PC-3 (cell line): ENCODE measurements at regions not wholly inside any gene's neighbourhood (a gene's known extent, or its start where the extent isn't known, plus 50 kb on each side); places are given as distances from the start of the nearest gene placed in this dataset.

Source experiments
- ATAC-seq: fragments of 200-7000 bp; cut with Tn5 transposase; 2 replicates; pipeline ENCODE4 v1.9.1; 2020; ENCODE audit warnings: mild to moderate bottlenecking, moderate library complexity
- BruUV-seq: library from RNA; stranded (reverse); fragments of 400-500 nt; replicated peaks from 2 replicates; lab custom pipeline; 2021; lab: Mats Ljungman, UMichigan
- CTCF ChIA-PET: fragments of 300-600 bp; sonication (Branson Sonifier 250); formaldehyde crosslinking; loops from one replicate; lab custom pipeline; 2022; ENCODE audit warnings: antibody characterized with exemption; lab: Charles Lee
- POLR2A ChIA-PET: fragments of 300-600 bp; sonication (Branson Sonifier 250); formaldehyde crosslinking; loops from one replicate; lab custom pipeline; 2022; ENCODE audit warnings: antibody characterized with exemption; ENCODE audit not compliant: unreplicated experiment; lab: Charles Lee
- DNase-seq: peaks from one replicate; pipeline ENCODE4 v3.0.0-alpha.2; 2015
- H2AFZ ChIP-seq: fragments of 300-600 bp; sonication (generic); 2 replicates; pipeline ENCODE4 v1.6.0; 2016; ENCODE audit warnings: antibody characterized with exemption, low read length
- H3F3A ChIP-seq: fragments of 300-600 bp; sonication (generic); one replicate; pipeline ENCODE4 v1.6.0; 2017; ENCODE audit warnings: antibody characterized with exemption, low read length, control low read depth, mild to moderate bottlenecking; ENCODE audit not compliant: unreplicated experiment
- H3K27ac ChIP-seq: fragments of 300-600 bp; sonication (generic); 2 replicates; pipeline ENCODE4 v1.5.1; 2016; ENCODE audit warnings: mild to moderate bottlenecking, low read length
- H3K27me3 ChIP-seq: fragments of 300-600 bp; sonication (generic); 2 replicates; pipeline ENCODE4 v1.6.1; 2016; ENCODE audit warnings: low read length, mixed read lengths
- H3K36me3 ChIP-seq: fragments of 300-600 bp; sonication (generic); 2 replicates; pipeline ENCODE4 v1.6.1; 2016; ENCODE audit warnings: low read depth, mixed run types, low read length, mixed read lengths
- H3K4me1 ChIP-seq: fragments of 300-600 bp; sonication (generic); 2 replicates; pipeline ENCODE4 v1.5.1; 2016; ENCODE audit warnings: low read length; ENCODE audit not compliant: insufficient read depth
- H3K4me2 ChIP-seq: fragments of 300-600 bp; sonication (generic); 2 replicates; pipeline ENCODE4 v1.6.0; 2016; ENCODE audit warnings: low read length
- H3K4me3 ChIP-seq: fragments of 300-600 bp; sonication (generic); 2 replicates; pipeline ENCODE4 v1.5.1; 2016; ENCODE audit warnings: mild to moderate bottlenecking, low read length, mixed read lengths
- H3K79me2 ChIP-seq: fragments of 300-600 bp; sonication (generic); 2 replicates; pipeline ENCODE4 v1.6.1; 2017; ENCODE audit warnings: low read length, mixed read lengths
- H3K9ac ChIP-seq: fragments of 300-600 bp; sonication (generic); 2 replicates; pipeline ENCODE4 v1.6.0; 2016; ENCODE audit warnings: mild to moderate bottlenecking, low read length
- H3K9me2 ChIP-seq: fragments of 300-600 bp; sonication (generic); replicated peaks from 2 replicates; pipeline ENCODE4 v1.6.1; 2016; ENCODE audit warnings: mixed run types, low read length, mixed read lengths
- H3K9me3 ChIP-seq: fragments of 300-600 bp; sonication (generic); 2 replicates; pipeline ENCODE4 v1.6.1; 2016; ENCODE audit warnings: low read length, mixed read lengths
- H4K20me1 ChIP-seq: fragments of 300-600 bp; sonication (generic); 2 replicates; pipeline ENCODE4 v1.6.1; 2016; ENCODE audit warnings: low read length, mixed read lengths
- CTCF ChIP-seq: fragments of 300-600 bp; sonication (generic); conservative IDR thresholded peaks from 2 replicates; pipeline ENCODE4 v1.5.1; 2017; ENCODE audit warnings: antibody characterized with exemption, low read depth, mild to moderate bottlenecking, low read length
- EZH2 ChIP-seq: fragments of 300-600 bp; sonication (generic); IDR thresholded peaks from one replicate; pipeline ENCODE4 v1.6.1; 2017; ENCODE audit warnings: antibody characterized with exemption, mild to moderate bottlenecking, low read length; ENCODE audit not compliant: unreplicated experiment
- EZH2phosphoT487 ChIP-seq: fragments of 300-600 bp; sonication (generic); IDR thresholded peaks from 2 replicates; pipeline ENCODE4 v1.6.1; 2018; ENCODE audit warnings: mild to moderate bottlenecking, antibody characterized with exemption, low read length, borderline replicate concordance
- intact Hi-C: fragments of 100-400 bp; cut with micrococcal nuclease; formaldehyde crosslinking; loops from 2 replicates; pipeline ENCODE4 v1.9.0; 2023

- BruUV-seq: no TSS peak
- H3K9me2 ChIP-seq: no peaks in the 10 kb centered on the region
Observed at GRCh38 chr9:81292056-81292805, 397.1 kb downstream of the TLE1 start.

GRCh38 chr9:81289622-81290021 is 399.7 kb downstream of the TLE1 start:
- H3F3A ChIP-seq: no peaks in the 10 kb centered on the region
- no TSS peak for BruUV-seq
- H3K9me3 ChIP-seq: no peaks in the 10 kb centered on the region
- no peak overlapping the region for H3K4me3 ChIP-seq
- no peaks in the 10 kb centered on the region for H3K9me2 ChIP-seq
- no peak for ATAC-seq
- H3K4me1 ChIP-seq: no peaks in the 10 kb centered on the region
- intact Hi-C loops: no loop called here
- no peak for DNase-seq
- TF ChIP-seq EZH2phosphoT487: no peak
- TF ChIP-seq CTCF: no peak
- no peak for TF ChIP-seq EZH2
- H3K4me2 ChIP-seq: no peak overlapping the region
- CTCF ChIA-PET: no interaction called here
- H3K27me3 ChIP-seq: no peaks in the 10 kb centered on the region
- H3K36me3 ChIP-seq: no peaks in the 10 kb centered on the region
- POLR2A ChIA-PET: no interaction called here
- H4K20me1 ChIP-seq: no peaks in the 10 kb centered on the region
- no peak overlapping the region for H2AFZ ChIP-seq
- H3K9ac ChIP-seq: no peak overlapping the region
- H3K79me2 ChIP-seq: no peaks in the 10 kb centered on the region
- H3K27ac ChIP-seq: no peak overlapping the region

More at GRCh38 chr9:81292056-81292805, 397.1 kb downstream of the TLE1 start:
- Histone ChIP-seq H3K9ac (no peak overlapping the region), H3K4me2 (no peak overlapping the region), H3K27me3 (no peaks in the 10 kb centered on the region), H4K20me1 (no peaks in the 10 kb centered on the region), H3K36me3 (no peaks in the 10 kb centered on the region), H3K79me2 (no peaks in the 10 kb centered on the region), H3K4me1 (no peaks in the 10 kb centered on the region), H2AFZ (no peak overlapping the region), H3F3A (no peaks in the 10 kb centered on the region), H3K9me3 (no peaks in the 10 kb centered on the region), H3K27ac (no peak overlapping the region), H3K4me3 (no peak overlapping the region)
- no peak for DNase-seq
- intact Hi-C loops: no loop called here
- TF ChIP-seq EZH2phosphoT487: no peak
- TF ChIP-seq EZH2: no peak
- TF ChIP-seq CTCF: no peak
- no peak for ATAC-seq
- ChIA-PET CTCF (no interaction called here), POLR2A (no interaction called here)

GRCh38 chr9:81268048-81268447 is 421.3 kb downstream of the TLE1 start:
- H3K9me3 ChIP-seq: no peaks in the 10 kb centered on the region
- H2AFZ ChIP-seq: no peak overlapping the region
- TF ChIP-seq EZH2phosphoT487 (no peak), CTCF (no peak), EZH2 (no peak)
- no peaks in the 10 kb centered on the region for H3K79me2 ChIP-seq
- H3K36me3 ChIP-seq: no peaks in the 10 kb centered on the region
- peak; percentile 2 for DNase-seq
- no peaks in the 10 kb centered on the region for H3K9me2 ChIP-seq
- ChIA-PET CTCF (no interaction called here), POLR2A (interaction anchor here (0.6 kb wide), 1 partner anchor 18 kb away, joined by 3 read pairs; no protein-coding TSS in a partner anchor)
- intact Hi-C loops: no loop called here
- no peak overlapping the region for H3K9ac ChIP-seq
- peak; percentile 57; the same call in 1 of the 2 replicates for ATAC-seq
- no peaks in the 10 kb centered on the region for H3K27me3 ChIP-seq
- H3K4me2 ChIP-seq: no peak overlapping the region
- peaks cover 5% of the 10 kb centered on the region for H3K4me1 ChIP-seq
- H3F3A ChIP-seq: no peaks in the 10 kb centered on the region
- no TSS peak for BruUV-seq
- H3K27ac ChIP-seq: no peak overlapping the region
- no peaks in the 10 kb centered on the region for H4K20me1 ChIP-seq
- H3K4me3 ChIP-seq: no peak overlapping the region
